ENCODE measurements at regions not wholly inside any gene's neighbourhood (a gene's known extent, or its start where the extent isn't known, plus 50 kb on each side); places are given as distances from the start of the nearest gene placed in this dataset.

- DNase-seq (ENCODE audit: low read depth, low spot score) = no peak
- H3K4me3 ChIP-seq (ENCODE audit: low read length) = no peak overlapping the region
These were observed 426.9 kb upstream of the JARID2 start for GRCh38 chr6:14819001-14819400.

DNA sequence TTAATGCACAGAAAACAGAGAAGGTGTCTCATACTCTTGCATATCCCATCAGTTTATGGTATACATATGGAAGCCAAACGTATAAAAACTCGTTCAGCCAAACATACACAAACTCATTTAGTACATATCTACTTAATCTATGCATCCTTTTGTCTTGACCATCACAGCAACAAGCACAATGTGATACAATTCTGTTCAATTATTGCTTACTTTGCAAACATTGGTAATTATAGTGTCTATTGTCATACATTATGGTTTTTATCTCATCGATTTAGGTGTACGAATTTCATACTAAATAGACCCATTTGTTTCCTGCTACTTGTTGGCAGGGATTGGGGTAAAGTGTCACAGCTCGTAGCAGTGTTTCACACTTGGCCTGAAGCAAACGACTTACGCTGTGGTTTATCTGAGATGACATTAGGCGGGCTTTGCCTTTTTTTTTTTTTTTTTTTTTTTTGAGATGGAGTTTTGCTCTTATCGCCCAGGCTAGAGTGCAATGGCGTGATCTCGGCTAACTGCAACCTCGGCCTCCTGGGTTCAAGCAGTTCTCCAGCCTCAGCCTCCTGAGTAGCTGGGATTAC, 425.9 kb upstream of the JARID2 start:
- no peak overlapping the region for H3K4me3 ChIP-seq (ENCODE audit: low read length)
- DNase-seq (ENCODE audit: low read depth, low spot score) = no peak

GRCh38 chr6:14822012-14822553, 423.8 kb upstream of the JARID2 start:
- H3K4me3 ChIP-seq (ENCODE audit: low read length) = no peak overlapping the region
- no peak for DNase-seq (ENCODE audit: low read depth, low spot score)

DNA sequence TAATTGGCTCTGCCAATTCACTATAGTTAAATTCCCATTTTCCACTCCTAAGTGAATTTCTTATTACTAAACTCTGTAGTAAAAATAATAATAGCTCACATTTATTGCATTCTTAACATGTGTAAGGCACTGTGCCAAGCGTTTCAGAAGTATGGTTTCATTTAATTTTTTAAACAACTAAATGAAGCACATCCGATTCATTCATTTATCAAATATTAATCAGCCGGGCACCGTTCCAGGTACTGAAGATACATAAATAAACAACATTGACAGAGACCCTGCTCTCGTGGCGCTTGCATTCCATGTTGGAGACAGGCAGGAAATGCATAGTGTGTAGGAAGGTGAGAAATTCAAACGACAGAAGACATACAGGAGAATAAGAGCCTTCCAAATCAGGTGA, 423.2 kb upstream of the JARID2 start:
- H3K4me3 ChIP-seq (ENCODE audit: low read length) = no peak overlapping the region
- no peak for DNase-seq (ENCODE audit: low read depth, low spot score)

GRCh38 chr6:14824060-14824459, 421.8 kb upstream of the JARID2 start:
- no peak for DNase-seq (ENCODE audit: low read depth, low spot score)
- no peak overlapping the region for H3K4me3 ChIP-seq (ENCODE audit: low read length)

DNA sequence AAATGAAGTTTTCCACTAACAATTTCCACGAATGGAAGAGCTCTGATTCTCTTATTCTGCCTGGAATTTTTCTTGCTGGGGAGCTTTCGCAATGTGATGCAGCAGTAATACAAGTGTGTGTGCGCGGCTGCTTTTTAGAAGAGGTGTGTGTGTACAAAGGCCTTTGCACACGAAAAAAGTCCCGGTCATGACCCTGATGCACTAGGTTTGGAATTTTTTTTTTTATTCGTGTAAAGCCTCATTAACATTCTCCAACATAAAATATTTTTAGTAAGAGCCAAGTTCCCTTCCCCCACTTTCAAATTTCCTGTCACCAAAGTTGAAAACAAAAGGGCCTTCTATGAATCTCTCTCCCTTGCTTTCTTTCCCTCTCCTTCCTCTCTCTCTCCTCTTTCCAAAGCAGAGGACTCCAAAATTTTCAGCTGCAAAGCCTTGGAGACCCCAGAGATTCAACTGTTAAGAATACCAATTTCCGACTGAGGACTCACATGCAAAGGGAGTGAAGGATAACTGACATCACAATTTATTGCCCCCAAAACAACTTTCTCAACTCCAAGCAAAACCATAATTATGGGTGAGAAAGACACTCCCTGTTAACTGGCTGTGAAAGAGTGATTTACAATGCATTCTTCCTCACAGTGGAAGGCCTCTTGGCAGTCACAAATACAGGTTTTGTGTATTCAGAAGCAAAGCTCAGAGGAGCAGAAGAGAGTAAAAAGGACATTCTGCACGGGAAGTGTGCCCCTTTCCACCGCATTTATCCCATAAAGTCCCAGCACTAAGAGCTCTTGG, 421.2 kb upstream of the JARID2 start:
- no peak for DNase-seq (ENCODE audit: low read depth, low spot score)

GRCh38 chr6:14826456-14826855, 419.4 kb upstream of the JARID2 start:
- DNase-seq (ENCODE audit: low read depth, low spot score) = no peak
- H3K4me3 ChIP-seq (ENCODE audit: low read length) = no peak overlapping the region

More for the DNA sequence above, 421.2 kb upstream of the JARID2 start:
- H3K4me3 ChIP-seq (ENCODE audit: low read length) = no peak overlapping the region

DNA sequence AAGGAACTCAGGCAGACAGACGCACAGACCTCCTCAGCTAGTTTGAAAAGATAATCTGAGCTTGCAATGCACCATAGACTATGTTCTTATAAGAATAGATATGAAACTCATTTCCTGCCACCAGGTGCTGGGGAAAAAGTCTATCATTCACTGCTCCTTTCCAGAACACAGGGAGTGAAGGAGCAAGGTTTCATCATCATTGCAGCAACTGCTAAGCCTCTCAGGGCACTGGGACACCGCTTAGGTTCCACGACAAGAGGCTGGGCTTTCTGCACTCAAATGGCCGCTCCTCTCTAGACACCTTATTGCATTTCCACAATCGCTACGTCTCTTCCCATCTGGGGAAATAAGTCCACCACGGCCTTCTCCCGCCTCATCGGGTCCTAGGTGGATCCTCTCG, 418.5 kb upstream of the JARID2 start:
- no peak overlapping the region for H3K4me3 ChIP-seq (ENCODE audit: low read length)
- DNase-seq (ENCODE audit: low read depth, low spot score) = no peak

- H3K4me3 ChIP-seq (ENCODE audit: low read length) = no peak overlapping the region
- no peak for DNase-seq (ENCODE audit: low read depth, low spot score)
These were observed 417.7 kb upstream of the JARID2 start for GRCh38 chr6:14828201-14828611.

- no peak overlapping the region for H3K4me3 ChIP-seq (ENCODE audit: low read length)
- DNase-seq (ENCODE audit: low read depth, low spot score) = no peak
These were observed 414.8 kb upstream of the JARID2 start for GRCh38 chr6:14831070-14831469.

DNA sequence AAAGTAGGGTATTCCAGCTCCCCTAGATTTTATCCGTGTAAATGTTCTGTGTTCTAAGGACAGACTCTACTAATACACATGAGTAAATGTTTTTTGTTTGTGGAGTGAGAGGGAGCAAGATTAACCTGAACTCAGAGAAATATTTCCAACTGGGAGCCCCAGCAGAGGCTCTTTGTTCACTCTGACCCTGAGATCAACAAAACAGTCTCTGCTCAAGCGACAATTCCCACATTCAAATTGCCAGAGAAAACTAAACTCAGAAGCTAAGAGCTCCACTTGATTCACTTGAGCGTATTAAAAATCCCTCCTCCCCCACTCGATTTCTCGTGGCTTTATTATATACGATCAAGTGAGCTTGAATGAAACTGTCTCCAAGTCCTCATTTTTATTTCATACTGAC, 413.9 kb upstream of the JARID2 start:
- H3K4me3 ChIP-seq (ENCODE audit: low read length) = no peak overlapping the region
- no peak for DNase-seq (ENCODE audit: low read depth, low spot score)

DNA sequence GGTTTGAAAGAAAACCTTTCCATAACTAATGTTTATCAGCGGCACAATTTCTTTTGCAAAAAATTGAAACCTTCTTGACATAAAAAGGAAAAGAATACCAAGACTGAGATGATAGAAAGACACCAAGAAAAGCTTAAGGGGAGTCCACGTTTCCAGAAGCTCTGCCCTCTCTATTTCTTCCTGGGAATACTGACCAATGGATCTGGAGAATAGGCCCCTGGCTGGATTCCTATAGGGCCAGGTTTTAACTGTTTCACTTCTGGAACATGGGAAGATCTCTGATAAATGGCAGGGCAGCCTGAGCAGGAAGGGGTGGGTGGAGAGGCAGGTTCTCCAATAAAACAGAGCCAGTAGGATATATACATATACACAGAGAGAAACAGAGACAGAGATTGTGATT, 413.4 kb upstream of the JARID2 start:
- no peak for DNase-seq (ENCODE audit: low read depth, low spot score)
- no peak overlapping the region for H3K4me3 ChIP-seq (ENCODE audit: low read length)

DNA sequence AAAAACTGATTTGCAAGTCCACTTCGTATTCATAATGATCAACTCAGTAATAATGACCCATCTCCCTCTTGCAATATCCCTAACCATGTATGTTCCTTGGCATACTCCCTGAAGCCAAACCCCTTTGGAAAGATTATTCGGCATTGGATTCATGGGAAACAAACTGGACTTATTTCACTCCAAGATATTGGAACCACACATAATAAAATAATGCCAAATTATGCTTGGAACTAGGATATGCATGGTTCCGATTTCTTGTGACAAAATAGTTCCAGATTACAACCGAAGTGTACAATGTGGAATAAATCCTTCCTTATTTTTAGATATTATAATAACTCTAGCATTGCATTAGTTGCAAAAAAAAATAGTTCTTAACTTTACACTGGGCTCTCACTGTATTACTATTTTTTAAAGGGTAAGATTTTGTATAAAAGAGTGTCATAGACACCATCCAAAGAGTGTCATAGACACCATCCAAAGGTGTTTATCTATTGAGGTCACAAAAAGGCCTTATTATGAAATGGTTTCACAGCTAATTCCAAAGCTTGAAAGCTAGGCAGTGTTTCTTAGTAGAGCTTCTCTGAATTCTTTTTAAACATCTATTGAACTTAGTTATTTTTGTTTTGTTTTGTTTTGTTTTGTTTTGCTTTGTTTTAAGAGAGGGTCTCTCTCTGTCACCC, 410.9 kb upstream of the JARID2 start:
- no peak overlapping the region for H3K4me3 ChIP-seq (ENCODE audit: low read length)
- DNase-seq (ENCODE audit: low read depth, low spot score) = no peak

- no peak overlapping the region for H3K4me3 ChIP-seq (ENCODE audit: low read length)
- no peak for DNase-seq (ENCODE audit: low read depth, low spot score)
These were observed 408.4 kb upstream of the JARID2 start for GRCh38 chr6:14837435-14837834.

- no peak overlapping the region for H3K4me3 ChIP-seq (ENCODE audit: low read length)
- DNase-seq (ENCODE audit: low read depth, low spot score) = no peak
These were observed 407.7 kb upstream of the JARID2 start for GRCh38 chr6:14838133-14838583.

- no peak overlapping the region for H3K4me3 ChIP-seq (ENCODE audit: low read length)
- no peak for DNase-seq (ENCODE audit: low read depth, low spot score)
These were observed 403.9 kb upstream of the JARID2 start for GRCh38 chr6:14841901-14842421.

DNA sequence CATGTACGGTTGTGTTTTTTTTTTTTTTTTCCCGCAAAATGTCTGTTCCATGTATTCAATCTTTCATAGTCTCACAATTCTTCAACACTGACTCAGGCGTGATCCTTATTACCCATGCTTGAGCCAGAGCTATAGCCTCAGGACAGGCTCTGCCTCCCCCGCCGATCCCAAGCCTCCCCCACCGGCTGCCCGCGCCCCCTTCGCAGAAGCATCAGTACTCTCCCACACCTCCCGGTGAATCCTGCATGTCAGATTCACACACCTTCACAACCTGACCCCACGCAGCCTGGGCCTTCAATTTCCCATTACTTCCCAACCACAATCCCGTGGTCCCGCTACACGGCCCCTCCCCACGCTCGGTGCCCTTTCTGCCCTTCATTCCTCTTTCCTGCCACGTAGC, 401.5 kb upstream of the JARID2 start:
- no peak for DNase-seq (ENCODE audit: low read depth, low spot score)
- no peak overlapping the region for H3K4me3 ChIP-seq (ENCODE audit: low read length)

DNA sequence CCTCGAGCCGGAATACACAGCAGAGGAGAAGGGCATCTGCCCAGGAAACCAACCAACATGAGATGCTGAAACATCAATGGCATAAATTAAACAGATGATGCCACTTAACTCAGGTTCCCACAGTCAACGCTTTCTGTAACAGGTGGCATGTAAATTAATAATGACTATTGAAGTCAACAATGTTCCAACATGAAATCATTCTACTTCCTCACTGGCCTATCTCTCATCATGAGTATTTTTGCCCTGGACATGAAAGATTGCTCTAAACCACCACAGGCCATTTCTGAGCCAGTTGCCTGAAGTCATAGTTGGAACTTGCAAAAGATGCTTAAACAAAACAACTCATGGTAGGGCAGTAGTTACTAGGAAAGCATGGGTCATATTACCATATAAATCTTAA, 397.9 kb upstream of the JARID2 start:
- H3K4me3 ChIP-seq (ENCODE audit: low read length) = no peak overlapping the region
- DNase-seq (ENCODE audit: low read depth, low spot score) = no peak

GRCh38 chr6:14849185-14849584, 396.7 kb upstream of the JARID2 start:
- H3K4me3 ChIP-seq (ENCODE audit: low read length) = no peak overlapping the region
- no peak for DNase-seq (ENCODE audit: low read depth, low spot score)

DNA sequence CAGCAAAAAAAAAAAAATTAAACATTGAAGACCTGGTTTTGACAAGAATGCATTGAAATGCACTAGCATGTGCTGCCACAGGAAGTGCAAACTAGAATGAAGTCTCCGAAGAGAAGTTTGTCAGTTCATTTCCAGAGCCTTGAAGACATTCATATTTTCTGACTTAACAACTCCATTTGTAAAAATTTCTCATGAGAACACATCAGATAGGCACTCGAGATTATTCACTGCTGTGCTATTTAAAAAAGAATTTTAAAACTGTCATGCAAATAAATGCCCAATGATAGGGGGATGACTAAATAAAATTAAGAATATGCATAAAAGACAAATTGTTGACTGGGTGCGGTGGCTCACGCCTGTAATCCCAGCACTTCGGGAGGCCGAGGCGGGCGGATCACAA, 394.6 kb upstream of the JARID2 start:
- H3K4me3 ChIP-seq (ENCODE audit: low read length) = no peak overlapping the region
- DNase-seq (ENCODE audit: low read depth, low spot score) = no peak
